ENCODE measurements at regions not wholly inside any gene's neighbourhood (a gene's known extent, or its start where the extent isn't known, plus 50 kb on each side); places are given as distances from the start of the nearest gene placed in this dataset.

DNA sequence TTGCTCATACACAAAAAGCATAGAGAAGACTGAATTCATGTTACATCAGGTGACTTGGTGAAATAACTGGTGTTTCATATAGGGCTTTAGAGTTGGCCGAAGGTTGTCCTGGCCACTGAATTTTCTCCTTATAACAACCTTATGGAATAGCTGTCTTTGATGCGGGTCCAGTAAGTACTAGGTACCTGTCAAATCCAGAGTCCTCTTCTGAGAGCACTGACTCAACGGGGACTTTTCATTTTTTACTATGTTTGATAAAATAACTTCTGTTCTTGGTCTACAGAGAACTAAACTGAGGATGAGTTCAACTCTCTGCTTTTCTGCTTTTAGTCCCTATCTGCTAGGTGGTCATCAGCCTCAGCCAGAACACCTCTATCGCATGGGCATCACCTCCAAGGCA lies 76.1 kb upstream of the JAK1 start:
- TF ChIP-seq EP300 (IDR thresholded peaks at IDR 0.05) (no peak), POLR2A (IDR thresholded peaks at IDR 0.05; ENCODE audit: low read depth) (no peak), POLR2AphosphoS5 (IDR thresholded peaks at IDR 0.05) (no peak)
- TF ChIP-seq, protein P1, sequence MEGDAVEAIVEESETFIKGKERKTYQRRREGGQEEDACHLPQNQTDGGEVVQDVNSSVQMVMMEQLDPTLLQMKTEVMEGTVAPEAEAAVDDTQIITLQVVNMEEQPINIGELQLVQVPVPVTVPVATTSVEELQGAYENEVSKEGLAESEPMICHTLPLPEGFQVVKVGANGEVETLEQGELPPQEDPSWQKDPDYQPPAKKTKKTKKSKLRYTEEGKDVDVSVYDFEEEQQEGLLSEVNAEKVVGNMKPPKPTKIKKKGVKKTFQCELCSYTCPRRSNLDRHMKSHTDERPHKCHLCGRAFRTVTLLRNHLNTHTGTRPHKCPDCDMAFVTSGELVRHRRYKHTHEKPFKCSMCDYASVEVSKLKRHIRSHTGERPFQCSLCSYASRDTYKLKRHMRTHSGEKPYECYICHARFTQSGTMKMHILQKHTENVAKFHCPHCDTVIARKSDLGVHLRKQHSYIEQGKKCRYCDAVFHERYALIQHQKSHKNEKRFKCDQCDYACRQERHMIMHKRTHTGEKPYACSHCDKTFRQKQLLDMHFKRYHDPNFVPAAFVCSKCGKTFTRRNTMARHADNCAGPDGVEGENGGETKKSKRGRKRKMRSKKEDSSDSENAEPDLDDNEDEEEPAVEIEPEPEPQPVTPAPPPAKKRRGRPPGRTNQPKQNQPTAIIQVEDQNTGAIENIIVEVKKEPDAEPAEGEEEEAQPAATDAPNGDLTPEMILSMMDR (IDR thresholded peaks at IDR 0.05), result no peak
